OCI-LY7 (cell line): ENCODE measurements at regions not wholly inside any gene's neighbourhood (a gene's known extent, or its start where the extent isn't known, plus 50 kb on each side); places are given as distances from the start of the nearest gene placed in this dataset.

Experiments
- EZH2phosphoT487 ChIP-seq: fragments of 200-600 bp; sonication (generic); IDR thresholded peaks from 2 replicates; pipeline ENCODE4 v1.6.1; 2018; ENCODE audit warnings: low read depth, borderline replicate concordance, mild to moderate bottlenecking, mixed run types, antibody characterized with exemption, low read length, moderate library complexity, mixed read lengths
- TF ChIP-seq, protein P1 (sequence below): fragments of 200-600 bp; sonication (generic); conservative IDR thresholded peaks from 2 replicates; pipeline ENCODE4 v1.5.1; 2014; ENCODE audit warnings: mild to moderate bottlenecking, antibody characterized with exemption, low read length, moderate library complexity, mixed read lengths

DNA sequence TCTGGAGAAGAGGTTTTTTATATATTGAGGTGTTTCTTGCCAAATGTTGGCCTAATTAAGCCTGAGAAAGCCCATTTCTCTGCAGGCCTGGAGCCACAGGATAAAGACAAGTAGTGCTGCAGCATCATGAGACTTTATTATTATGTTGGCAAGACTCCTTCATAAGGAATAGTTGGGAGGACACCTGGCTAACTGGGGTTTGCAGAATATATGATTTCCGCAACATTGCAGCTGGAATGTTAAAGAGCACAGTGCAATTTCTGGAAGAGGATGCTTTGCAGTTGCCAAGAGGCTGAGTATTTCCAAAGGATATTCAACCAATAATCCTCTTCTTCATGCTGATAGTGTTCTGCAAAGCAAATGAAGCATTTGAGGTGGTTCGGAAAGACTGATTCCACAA lies 1512.8 kb upstream of the LRRTM3 start:
- TF ChIP-seq, protein P1, sequence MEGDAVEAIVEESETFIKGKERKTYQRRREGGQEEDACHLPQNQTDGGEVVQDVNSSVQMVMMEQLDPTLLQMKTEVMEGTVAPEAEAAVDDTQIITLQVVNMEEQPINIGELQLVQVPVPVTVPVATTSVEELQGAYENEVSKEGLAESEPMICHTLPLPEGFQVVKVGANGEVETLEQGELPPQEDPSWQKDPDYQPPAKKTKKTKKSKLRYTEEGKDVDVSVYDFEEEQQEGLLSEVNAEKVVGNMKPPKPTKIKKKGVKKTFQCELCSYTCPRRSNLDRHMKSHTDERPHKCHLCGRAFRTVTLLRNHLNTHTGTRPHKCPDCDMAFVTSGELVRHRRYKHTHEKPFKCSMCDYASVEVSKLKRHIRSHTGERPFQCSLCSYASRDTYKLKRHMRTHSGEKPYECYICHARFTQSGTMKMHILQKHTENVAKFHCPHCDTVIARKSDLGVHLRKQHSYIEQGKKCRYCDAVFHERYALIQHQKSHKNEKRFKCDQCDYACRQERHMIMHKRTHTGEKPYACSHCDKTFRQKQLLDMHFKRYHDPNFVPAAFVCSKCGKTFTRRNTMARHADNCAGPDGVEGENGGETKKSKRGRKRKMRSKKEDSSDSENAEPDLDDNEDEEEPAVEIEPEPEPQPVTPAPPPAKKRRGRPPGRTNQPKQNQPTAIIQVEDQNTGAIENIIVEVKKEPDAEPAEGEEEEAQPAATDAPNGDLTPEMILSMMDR = no peak
- TF ChIP-seq EZH2phosphoT487 = no peak
